Heart right ventricle (tissue), 16 donors: ENCODE measurements at regions not wholly inside any gene's neighbourhood (a gene's known extent, or its start where the extent isn't known, plus 50 kb on each side); places are given as distances from the start of the nearest gene placed in this dataset.

Source experiments
- ATAC-seq, 8 donors: fragments of 200-7000 bp; cut with Tn5 transposase; one replicate each; pipeline ENCODE4 v1.9.1; 2020; ENCODE audit warnings: mild to moderate bottlenecking in 8 of 8, moderate library complexity in 8 of 8, moderate number of reproducible peaks in 1 of 8
- DNase-seq, 2 donors: peaks; one replicate each; pipeline ENCODE4 v3.0.0-alpha.2; 2020
- H3K27ac ChIP-seq, 10 donors: fragments of 200-600 bp; sonication (generic) in 2 of 10; one replicate each; pipeline versions ENCODE4 v1.5.0 to v1.8.0; 2020 to 2022; ENCODE audit warnings: mild to moderate bottlenecking in 3 of 10
- H3K27me3 ChIP-seq, 7 donors: fragments of 200-600 bp; one replicate each; pipeline ENCODE4 v1.8.0; 2021 to 2022; ENCODE audit warnings: mild to moderate bottlenecking in 2 of 7
- H3K36me3 ChIP-seq, 9 donors: fragments of 200-600 bp; sonication (generic) in 1 of 9; one replicate each; pipeline versions ENCODE4 v1.5.0 to v1.8.0; 2020 to 2022; ENCODE audit warnings: mild to moderate bottlenecking in 2 of 9
- H3K4me1 ChIP-seq, 9 donors: fragments of 200-600 bp; sonication (generic) in 1 of 9; one replicate each; pipeline versions ENCODE4 v1.5.0 to v1.8.0; 2020 to 2022; ENCODE audit warnings: mild to moderate bottlenecking in 4 of 9
- H3K4me3 ChIP-seq, 10 donors: fragments of 200-600 bp; sonication (generic) in 2 of 10; one replicate each; pipeline versions ENCODE4 v1.5.0 to v1.8.0; 2020 to 2022; ENCODE audit warnings: mild to moderate bottlenecking in 7 of 10, moderate library complexity in 2 of 10
- H3K9me3 ChIP-seq, 11 donors: fragments of 200-600 bp in 10 of 11; sonication (generic) in 2 of 11; one replicate each; pipeline versions ENCODE4 v1.5.0 to v1.8.0; 2013 to 2022; ENCODE audit warnings: mild to moderate bottlenecking in 2 of 11, control low read depth in 1 of 11, moderate library complexity in 1 of 11
- CTCF ChIP-seq, 9 donors: fragments of 200-600 bp; sonication (generic) in 2 of 9; IDR thresholded peaks; one replicate each; pipeline versions ENCODE4 v1.5.0 to v1.8.0; 2021 to 2022; ENCODE audit warnings: antibody characterized with exemption in 9 of 9, mild to moderate bottlenecking in 5 of 9, moderate library complexity in 1 of 9
- WGBS, 2 donors: extraction: QIAGEN DNeasy Blood & Tissue Kit; methylation state at CpG; one replicate each; pipeline ENCODE4 v1.1.7; 2013; ENCODE audit warnings: inconsistent platforms in 1 of 2; 5-methylcytosine and 5-hydroxymethylcytosine counted together
- intact Hi-C, 10 donors: fragments of 100-400 bp; cut with DNase I; formaldehyde crosslinking; loops; one replicate each; pipeline versions ENCODE4 v1.11.1 to v1.14.2; 2022
- donor health status: Arrhythmogenic right ventricular cardiomyopathy.
- donor health status: ischemic (EF 13 %, LVEDD 7.1; RV severe dilation, severe dysfunction).
- donor health status: healthy with polysubstance abuse.
- donor health status: DM: no; HTN: yes; CAD: no.
- donor health status: DM: no; HTN: no; CAD: no.
- donor health status: ischemic (EF 25% LVEDD 6.9; RV normal size, moderate dysfunction).
- donor health status: ischemic (EF 25% LVEDD 5.7; RV mildly dilated, moderate dysfunction).
- donor health status: healthy.
- donor health status: DM: yes; HTN: yes; CAD: no.
- donor health status: Ischemic cardiomyopathy.
- donor health status: ischemic (EF 35%, LVEDD 5.7; RV mildly dilated, moderate dysfunction).
- donor health status: nonischemic (EF 11% LVEDD 7.7; RV severe dilation, severe dysfunction).
- donor health status: DM: yes; HTN: yes; CAD: no.
- donor health status: PGD.
- donor health status: ischemic (EF 29% LVEDD 5.4; RV normal size, mild dysfunction).
- donor health status: nonischemic (EF 23%, LVEDD 6.1; RV moderate dilation, normal function).

- intact Hi-C loops: no loop called here
Measured at GRCh38 chr2:116366212-116366611, 1448.3 kb upstream of the DDX18 start.

DNA sequence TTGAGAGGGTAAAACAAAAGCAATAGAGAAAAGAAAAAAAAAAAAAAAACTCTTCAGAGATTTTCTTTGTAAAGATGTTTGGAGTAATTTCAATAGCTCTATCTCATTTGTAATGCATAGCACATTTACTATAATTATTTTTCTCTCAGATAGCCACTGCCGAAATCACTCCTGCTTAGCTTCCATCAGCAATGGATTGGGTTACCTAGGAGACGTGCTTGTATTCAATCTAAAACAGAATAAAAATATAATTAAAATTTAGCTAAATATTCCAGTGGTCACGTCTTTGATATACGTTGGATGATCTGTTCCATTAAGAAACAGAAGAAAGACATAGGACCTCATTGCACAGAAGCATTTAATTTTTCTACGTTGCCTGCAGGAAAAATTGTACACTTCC is 1435.7 kb upstream of the DDX18 start:
- Histone ChIP-seq H3K9me3 (peaks cover 0 to 22% (median 0%) of the 10 kb centered on the region in 11 donors), H3K27ac (no peak overlapping the region), H3K36me3 (no peaks in the 10 kb centered on the region), H3K27me3 (no peaks in the 10 kb centered on the region), H3K4me3 (no peak overlapping the region), H3K4me1 (no peaks in the 10 kb centered on the region)
- DNase-seq (no peak), ATAC-seq (no peak)
- no peak for TF ChIP-seq CTCF (IDR thresholded peaks at IDR 0.05)
- intact Hi-C loops: no loop called here
- WGBS, 2 donors: 78 to 82% methylated on average over 5 of the region's 5 CpGs

More at GRCh38 chr2:116366212-116366611, 1448.3 kb upstream of the DDX18 start:
- Histone ChIP-seq H3K4me1 (no peaks in the 10 kb centered on the region), H3K4me3 (no peak overlapping the region), H3K36me3 (no peaks in the 10 kb centered on the region), H3K27me3 (no peaks in the 10 kb centered on the region), H3K27ac (no peak overlapping the region), H3K9me3 (peaks cover 0 to 22% (median 0%) of the 10 kb centered on the region in 11 donors)
- 58 to 68% methylated on average over 6 of the region's 6 CpGs for WGBS, 2 donors
- no peak for DNase-seq
- TF ChIP-seq CTCF (IDR thresholded peaks at IDR 0.05): no peak
- no peak for ATAC-seq

GRCh38 chr2:116411211-116411610 is 1403.3 kb upstream of the DDX18 start:
- H3K27ac ChIP-seq: no peak overlapping the region
- DNase-seq (no peak), ATAC-seq (no peak)
- H3K27me3 ChIP-seq: no peaks in the 10 kb centered on the region
- intact Hi-C loops: no loop called here
- 59 to 61% methylated on average over 2 of the region's 2 CpGs for WGBS, 2 donors
- no peaks in the 10 kb centered on the region for H3K36me3 ChIP-seq
- no peaks in the 10 kb centered on the region for H3K4me1 ChIP-seq
- H3K9me3 ChIP-seq: peaks cover 0 to 36% (median 0%) of the 10 kb centered on the region in 11 donors
- no peak for TF ChIP-seq CTCF (IDR thresholded peaks at IDR 0.05)
- H3K4me3 ChIP-seq: no peak overlapping the region

DNA sequence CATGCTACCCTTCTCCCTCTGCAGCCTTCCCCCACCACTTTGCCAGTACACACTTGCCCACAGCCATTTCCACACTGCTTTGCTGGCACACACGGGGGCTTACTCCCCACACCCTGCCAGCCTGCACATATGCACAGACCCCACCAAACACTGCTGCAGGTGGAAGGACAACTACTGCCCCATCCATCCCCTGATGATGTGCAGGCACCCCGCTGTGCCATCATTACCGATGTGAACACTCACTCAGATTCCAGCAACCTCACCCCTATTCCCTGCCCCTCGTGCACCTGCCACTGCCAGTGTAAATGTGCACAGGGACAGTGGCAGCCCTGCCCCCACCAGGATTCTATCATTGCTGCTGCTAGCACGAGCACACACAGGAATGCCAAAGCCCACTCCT is 1400.8 kb upstream of the DDX18 start:
- Histone ChIP-seq H3K4me3 (no peak overlapping the region), H3K9me3 (peaks cover 0 to 52% (median 3%) of the 10 kb centered on the region in 11 donors), H3K36me3 (no peaks in the 10 kb centered on the region), H3K27ac (no peak overlapping the region), H3K4me1 (no peaks in the 10 kb centered on the region), H3K27me3 (no peaks in the 10 kb centered on the region)
- DNase-seq (no peak), ATAC-seq (no peak)
- intact Hi-C loops: no loop called here
- no peak for TF ChIP-seq CTCF (IDR thresholded peaks at IDR 0.05)
- 79 to 83% methylated on average over 5 of the region's 5 CpGs for WGBS, 2 donors
